K562 (cell line): ENCODE measurements at regions not wholly inside any gene's neighbourhood (a gene's known extent, or its start where the extent isn't known, plus 50 kb on each side); places are given as distances from the start of the nearest gene placed in this dataset.

Experiments used
- ATAC-seq: fragments of 200-7000 bp; cut with Tn5 transposase; 3 replicates; pipeline ENCODE4 v1.9.1; 2020; ENCODE audit warnings: moderate library complexity
- BruUV-seq: library from RNA; stranded (reverse); fragments of 400-500 nt; replicated peaks from 2 replicates; lab custom pipeline; 2021; lab: Mats Ljungman, UMichigan
- CTCF ChIA-PET: fragments of 300-600 bp; formaldehyde crosslinking; extraction: SDS; loops from one replicate; lab custom pipeline; 2021; ENCODE audit warnings: low intra/inter-chr PET ratio; lab: Yijun Ruan, JAX
- POLR2A ChIA-PET: fragments of 300-600, 350-650 bp; sonication (Branson Sonifier 250); formaldehyde crosslinking; extraction: SDS; loops from one replicate; lab custom pipeline; 2021; ENCODE audit warnings: antibody characterized with exemption, inconsistent platforms; lab: Yijun Ruan, JAX
- DNase-seq, 4 experiments: peaks; one replicate each; pipeline versions ENCODE4 v3.0.0 to v3.0.0-alpha.2; 2011 to 2018; ENCODE audit warnings: low spot score in 3 of 4, mixed read lengths in 3 of 4; ENCODE audit errors: extremely low read depth in 1 of 4
- FAIRE-seq: peaks from 2 replicates; lab custom pipeline; 2011; peaks lifted over from hg19 to GRCh38; lab: Jason Lieb, UNC
- H2AFZ ChIP-seq: 2 replicates; pipeline ENCODE4 v1.6.0; 2011; ENCODE audit warnings: low read depth, low read length, control low read depth, inconsistent platforms
- H3K27ac ChIP-seq: fragments of 200-600 bp; 3 replicates; pipeline ENCODE4 v1.8.0; 2011; ENCODE audit warnings: low read depth, mild to moderate bottlenecking, control low read depth, inconsistent platforms, low read length, moderate library complexity, mixed read lengths; ENCODE audit errors: extremely low read depth
- H3K27me3 ChIP-seq, 2 experiments: fragments of 300-600 bp in 1 of 2; 2 replicates in 1 of 2; 3 replicates in 1 of 2; pipeline versions ENCODE4 v1.6.0 to v1.8.0; 2011; ENCODE audit warnings: inconsistent platforms in 2 of 2, low read length in 2 of 2, mild to moderate bottlenecking in 1 of 2, mixed read lengths in 1 of 2, moderate library complexity in 1 of 2; ENCODE audit not compliant: control insufficient read depth in 2 of 2, insufficient read depth in 2 of 2
- H3K36me3 ChIP-seq: fragments of 300-600 bp; 3 replicates; pipeline ENCODE4 v1.8.0; 2011; ENCODE audit warnings: mild to moderate bottlenecking, low read length, inconsistent platforms; ENCODE audit not compliant: control insufficient read depth, insufficient read depth
- H3K4me1 ChIP-seq, 2 experiments: fragments of 200-600 bp in 1 of 2; replicated peaks in 1 of 2; 2 replicates in 1 of 2; 3 replicates in 1 of 2; pipeline versions ENCODE4 v1.5.1 to v1.8.0; 2011; ENCODE audit warnings: inconsistent platforms in 2 of 2, low read length in 2 of 2, mild to moderate bottlenecking in 1 of 2, mixed read lengths in 1 of 2, moderate library complexity in 1 of 2; ENCODE audit not compliant: control insufficient read depth in 2 of 2, insufficient read depth in 2 of 2
- H3K4me2 ChIP-seq: 2 replicates; pipeline ENCODE4 v1.6.1; 2011; ENCODE audit warnings: low read length, control low read depth, inconsistent platforms, mixed read lengths; ENCODE audit not compliant: insufficient read depth
- H3K4me3 ChIP-seq: fragments of 200-600 bp; sonication (generic), shearing (Covaris generic); 2 replicates; pipeline ENCODE4 v1.5.1; 2016; ENCODE audit warnings: control low read depth, inconsistent platforms
- H3K79me2 ChIP-seq: fragments of 200-600 bp; 3 replicates; pipeline ENCODE4 v1.8.0; 2011; ENCODE audit warnings: low read length, inconsistent platforms; ENCODE audit not compliant: control insufficient read depth, insufficient read depth
- H3K9ac ChIP-seq, 2 experiments: 2 replicates each; pipeline versions ENCODE4 v1.6.0 to v1.6.1; 2011; ENCODE audit warnings: low read depth in 2 of 2, low read length in 2 of 2, control low read depth in 1 of 2, inconsistent platforms in 1 of 2, mild to moderate bottlenecking in 1 of 2, mixed read lengths in 1 of 2; ENCODE audit not compliant: insufficient read depth in 1 of 2
- H3K9me1 ChIP-seq: one replicate; pipeline ENCODE4 v1.6.0; 2011; ENCODE audit warnings: inconsistent platforms, mild to moderate bottlenecking, low read length, moderate library complexity; ENCODE audit not compliant: control insufficient read depth, insufficient read depth
- H3K9me3 ChIP-seq: replicated peaks from 2 replicates; pipeline ENCODE4 v1.5.1; 2011; ENCODE audit warnings: low read depth, low read length, inconsistent platforms; ENCODE audit not compliant: control insufficient read depth, insufficient read depth
- H4K20me1 ChIP-seq: replicated peaks from 2 replicates; pipeline ENCODE4 v1.6.1; 2011; ENCODE audit warnings: low read length, inconsistent platforms, mixed read lengths; ENCODE audit not compliant: control insufficient read depth, insufficient read depth
- ELF2 ChIP-seq: fragments of 250-450 bp; sonication (Bioruptor Pico); IDR thresholded peaks from 2 replicates; pipeline ENCODE4 v1.5.0; 2021; ENCODE audit warnings: mild to moderate bottlenecking
- HNRNPL ChIP-seq: fragments of 200-400 bp; formaldehyde crosslinking; IDR thresholded peaks from 2 replicates; pipeline ENCODE4 v1.6.1; 2017; ENCODE audit warnings: low read depth, mild to moderate bottlenecking, low read length
- MAFF ChIP-seq: IDR thresholded peaks from 2 replicates; pipeline ENCODE4 v1.6.1; 2012; ENCODE audit warnings: low read length, improper control_type of control experiment
- PPARD ChIP-seq: fragments of 250-450 bp; sonication (Bioruptor Pico); IDR thresholded peaks from 2 replicates; pipeline ENCODE4 v1.8.0; 2022; ENCODE audit warnings: inconsistent platforms, mild to moderate bottlenecking, moderate library complexity
- WGBS: fragments of 100-300 bp; shearing (Covaris generic); methylation state at CpG from one replicate; pipeline ENCODE4 v1.1.6; 2016; ENCODE audit warnings: low coverage, mixed read lengths; ENCODE audit not compliant: insufficient coverage; ENCODE audit errors: missing lambda C conversion rate; 5-methylcytosine and 5-hydroxymethylcytosine counted together
- in situ Hi-C: fragments of 300-500 bp; cut with MboI; formaldehyde crosslinking; loops from 4 replicates; pipeline ENCODE4 v1.15.0; 2018; ENCODE audit warnings: inconsistent platforms, mixed read lengths
- intact Hi-C: fragments of 100-400 bp; cut with micrococcal nuclease; formaldehyde crosslinking; loops from 2 replicates; pipeline ENCODE4 v1.14.2; 2022
- TF ChIP-seq, protein P1 (sequence below), 2 experiments: fragments of 450-650 bp in 1 of 2; sonication (generic) in 1 of 2; formaldehyde crosslinking in 1 of 2; IDR thresholded peaks; 2 replicates each; pipeline versions ENCODE4 v1.7.1 to v1.9.0; 2016 to 2022; ENCODE audit warnings: inconsistent platforms in 1 of 2, mild to moderate bottlenecking in 1 of 2, missing genetic modification reagents in 1 of 2
- TF ChIP-seq, protein P2 (sequence below): fragments of 250-450 bp; sonication (Bioruptor Pico); IDR thresholded peaks from 2 replicates; pipeline ENCODE4 v1.8.0; 2021; ENCODE audit warnings: moderate library complexity, mild to moderate bottlenecking, inconsistent platforms

DNA sequence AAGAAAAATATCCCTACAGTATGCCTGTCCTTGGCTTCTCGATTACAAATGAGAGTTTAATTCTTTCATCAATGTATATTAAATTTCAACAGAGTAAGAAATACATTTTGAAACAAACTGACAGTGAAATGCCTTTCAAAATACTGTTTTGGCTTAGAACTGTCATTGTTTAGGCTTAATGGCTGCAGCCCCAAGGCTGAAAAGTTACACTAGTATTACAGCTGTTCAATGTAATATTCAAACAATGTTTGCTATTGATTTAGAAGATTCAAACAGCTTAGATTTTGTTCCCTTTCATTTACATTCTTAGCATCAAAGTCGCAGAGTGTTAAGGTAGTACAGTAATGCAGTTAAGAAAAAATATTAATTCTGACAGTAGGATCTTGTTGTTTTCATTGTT lies 882.9 kb upstream of the ADGRL2 start:
- POLR2A ChIA-PET: no interaction called here
- TF ChIP-seq HNRNPL (no peak), ELF2 (CRISPR knock-in tag) (no peak)
- H3K36me3 ChIP-seq: no peaks in the 10 kb centered on the region
- H3K79me2 ChIP-seq: no peaks in the 10 kb centered on the region
- H3K4me1 ChIP-seq: no peaks in the 10 kb centered on the region
- in situ Hi-C loops (no loop called here), intact Hi-C loops (no loop called here)
- no peak overlapping the region for H3K4me2 ChIP-seq
- CTCF ChIA-PET: no interaction called here
- no peaks in the 10 kb centered on the region for H3K27me3 ChIP-seq
- H2AFZ ChIP-seq: no peak overlapping the region
- H4K20me1 ChIP-seq: no peaks in the 10 kb centered on the region
- WGBS: 0% methylated on average over 2 of the region's 2 CpGs
- no TSS peak for BruUV-seq
- no peaks in the 10 kb centered on the region for H3K9me3 ChIP-seq
- H3K9ac ChIP-seq: no peak overlapping the region
- H3K9me1 ChIP-seq: no peaks in the 10 kb centered on the region
- H3K4me3 ChIP-seq: no peak overlapping the region
- no peak overlapping the region for H3K27ac ChIP-seq
- DNase-seq (no peak), ATAC-seq (no peak), FAIRE-seq (no peak)

DNA sequence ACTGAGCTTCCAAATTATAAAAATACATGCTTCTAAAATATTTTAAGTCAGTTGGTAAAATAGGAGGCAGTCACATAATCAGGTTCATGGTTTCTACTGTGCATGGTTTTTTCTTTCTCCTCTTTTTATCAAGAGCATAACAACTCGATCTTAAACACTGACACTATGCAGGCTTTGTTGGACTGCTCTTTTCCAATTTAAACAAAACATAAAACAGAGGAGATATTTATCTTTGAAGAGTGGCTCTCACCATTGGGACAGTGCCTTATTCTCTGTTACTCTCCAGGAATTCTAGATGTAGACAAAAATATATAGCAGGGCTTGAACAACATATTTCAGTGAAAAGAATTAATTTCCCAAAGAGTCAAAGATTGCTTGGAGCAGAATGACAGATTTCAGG lies 883.5 kb upstream of the ADGRL2 start:
- H3K4me2 ChIP-seq: no peak overlapping the region
- no peaks in the 10 kb centered on the region for H3K79me2 ChIP-seq
- H3K4me3 ChIP-seq: no peak overlapping the region
- FAIRE-seq (no peak), DNase-seq (no peak), ATAC-seq (no peak)
- in situ Hi-C loops (no loop called here), intact Hi-C loops (no loop called here)
- 0% methylated on average over 1 of the region's 1 CpG for WGBS
- no TSS peak for BruUV-seq
- ChIA-PET CTCF (no interaction called here), POLR2A (no interaction called here)
- no peaks in the 10 kb centered on the region for H3K9me3 ChIP-seq
- H4K20me1 ChIP-seq: no peaks in the 10 kb centered on the region
- H3K27me3 ChIP-seq: no peaks in the 10 kb centered on the region
- H3K4me1 ChIP-seq: no peaks in the 10 kb centered on the region
- H3K9ac ChIP-seq: no peak overlapping the region
- H3K9me1 ChIP-seq: no peaks in the 10 kb centered on the region
- no peaks in the 10 kb centered on the region for H3K36me3 ChIP-seq
- no peak overlapping the region for H2AFZ ChIP-seq
- H3K27ac ChIP-seq: no peak overlapping the region
- TF ChIP-seq, protein P1, sequence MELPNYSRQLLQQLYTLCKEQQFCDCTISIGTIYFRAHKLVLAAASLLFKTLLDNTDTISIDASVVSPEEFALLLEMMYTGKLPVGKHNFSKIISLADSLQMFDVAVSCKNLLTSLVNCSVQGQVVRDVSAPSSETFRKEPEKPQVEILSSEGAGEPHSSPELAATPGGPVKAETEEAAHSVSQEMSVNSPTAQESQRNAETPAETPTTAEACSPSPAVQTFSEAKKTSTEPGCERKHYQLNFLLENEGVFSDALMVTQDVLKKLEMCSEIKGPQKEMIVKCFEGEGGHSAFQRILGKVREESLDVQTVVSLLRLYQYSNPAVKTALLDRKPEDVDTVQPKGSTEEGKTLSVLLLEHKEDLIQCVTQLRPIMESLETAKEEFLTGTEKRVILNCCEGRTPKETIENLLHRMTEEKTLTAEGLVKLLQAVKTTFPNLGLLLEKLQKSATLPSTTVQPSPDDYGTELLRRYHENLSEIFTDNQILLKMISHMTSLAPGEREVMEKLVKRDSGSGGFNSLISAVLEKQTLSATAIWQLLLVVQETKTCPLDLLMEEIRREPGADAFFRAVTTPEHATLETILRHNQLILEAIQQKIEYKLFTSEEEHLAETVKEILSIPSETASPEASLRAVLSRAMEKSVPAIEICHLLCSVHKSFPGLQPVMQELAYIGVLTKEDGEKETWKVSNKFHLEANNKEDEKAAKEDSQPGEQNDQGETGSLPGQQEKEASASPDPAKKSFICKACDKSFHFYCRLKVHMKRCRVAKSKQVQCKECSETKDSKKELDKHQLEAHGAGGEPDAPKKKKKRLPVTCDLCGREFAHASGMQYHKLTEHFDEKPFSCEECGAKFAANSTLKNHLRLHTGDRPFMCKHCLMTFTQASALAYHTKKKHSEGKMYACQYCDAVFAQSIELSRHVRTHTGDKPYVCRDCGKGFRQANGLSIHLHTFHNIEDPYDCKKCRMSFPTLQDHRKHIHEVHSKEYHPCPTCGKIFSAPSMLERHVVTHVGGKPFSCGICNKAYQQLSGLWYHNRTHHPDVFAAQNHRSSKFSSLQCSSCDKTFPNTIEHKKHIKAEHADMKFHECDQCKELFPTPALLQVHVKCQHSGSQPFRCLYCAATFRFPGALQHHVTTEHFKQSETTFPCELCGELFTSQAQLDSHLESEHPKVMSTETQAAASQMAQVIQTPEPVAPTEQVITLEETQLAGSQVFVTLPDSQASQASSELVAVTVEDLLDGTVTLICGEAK (IDR thresholded peaks at IDR 0.05): no peak
- TF ChIP-seq, protein P1 (CRISPR knock-in tag; IDR thresholded peaks at IDR 0.05): no peak
- TF ChIP-seq, protein P2, sequence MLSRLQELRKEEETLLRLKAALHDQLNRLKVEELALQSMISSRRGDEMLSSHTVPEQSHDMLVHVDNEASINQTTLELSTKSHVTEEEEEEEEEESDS (CRISPR knock-in tag): no peak
- TF ChIP-seq MAFF (no peak), PPARD (no peak)
